Glutamatergic neuron (in vitro differentiated cells): ENCODE measurements at regions not wholly inside any gene's neighbourhood (a gene's known extent, or its start where the extent isn't known, plus 50 kb on each side); places are given as distances from the start of the nearest gene placed in this dataset.

Experiments used
- DNase-seq: peaks from one replicate; pipeline ENCODE4 v3.0.0; 2022
- H3K27ac Mint-ChIP-seq: one replicate; pipeline ENCODE4 v1.8.0; 2020; ENCODE audit warnings: mild to moderate bottlenecking, mixed read lengths, inconsistent platforms; ENCODE audit not compliant: unreplicated experiment
- H3K27me3 Mint-ChIP-seq: one replicate; pipeline ENCODE4 v1.8.0; 2020; ENCODE audit warnings: mild to moderate bottlenecking, moderate library complexity, mixed read lengths, inconsistent platforms; ENCODE audit not compliant: unreplicated experiment
- H3K36me3 Mint-ChIP-seq: one replicate; pipeline ENCODE4 v1.8.0; 2020; ENCODE audit warnings: mild to moderate bottlenecking, mixed read lengths, inconsistent platforms; ENCODE audit not compliant: unreplicated experiment
- H3K4me1 Mint-ChIP-seq: one replicate; pipeline ENCODE4 v1.8.0; 2020; ENCODE audit warnings: mild to moderate bottlenecking, low read depth, mixed read lengths, inconsistent platforms; ENCODE audit not compliant: unreplicated experiment
- H3K4me3 Mint-ChIP-seq: one replicate; pipeline ENCODE4 v1.8.0; 2020; ENCODE audit warnings: mild to moderate bottlenecking, mixed read lengths, inconsistent platforms; ENCODE audit not compliant: unreplicated experiment
- H3K9me3 Mint-ChIP-seq: one replicate; pipeline ENCODE4 v1.8.0; 2020; ENCODE audit warnings: mild to moderate bottlenecking, moderate library complexity, mixed read lengths, inconsistent platforms; ENCODE audit not compliant: unreplicated experiment
- CTCF ChIP-seq: fragments of 200-600 bp; sonication (generic); IDR thresholded peaks from one replicate; pipeline ENCODE4 v1.5.0; 2021; ENCODE audit not compliant: partially characterized antibody, unreplicated experiment

GRCh38 chr2:120556911-120557310, 178.8 kb upstream of the GLI2 start:
- Mint-ChIP-seq H3K36me3 (no peaks in the 10 kb centered on the region), H3K4me1 (peaks cover 7% of the 10 kb centered on the region), H3K9me3 (no peaks in the 10 kb centered on the region), H3K27ac (no peak overlapping the region), H3K4me3 (no peak overlapping the region), H3K27me3 (peaks cover 9% of the 10 kb centered on the region)
- no peak for TF ChIP-seq CTCF
- DNase-seq, result no peak

GRCh38 chr2:120558847-120559246, 176.8 kb upstream of the GLI2 start:
- TF ChIP-seq CTCF, result no peak
- H3K27me3 Mint-ChIP-seq, result peaks cover 2% of the 10 kb centered on the region
- no peaks in the 10 kb centered on the region for H3K36me3 Mint-ChIP-seq
- no peak overlapping the region for H3K27ac Mint-ChIP-seq
- H3K4me3 Mint-ChIP-seq, result no peak overlapping the region
- no peaks in the 10 kb centered on the region for H3K9me3 Mint-ChIP-seq
- DNase-seq, result no peak
- H3K4me1 Mint-ChIP-seq, result no peaks in the 10 kb centered on the region

GRCh38 chr2:120559401-120559800, 176.3 kb upstream of the GLI2 start:
- no peak overlapping the region for H3K4me3 Mint-ChIP-seq
- H3K4me1 Mint-ChIP-seq, result no peaks in the 10 kb centered on the region
- no peak for DNase-seq
- TF ChIP-seq CTCF, result no peak
- no peaks in the 10 kb centered on the region for H3K9me3 Mint-ChIP-seq
- no peak overlapping the region for H3K27ac Mint-ChIP-seq
- peaks cover 2% of the 10 kb centered on the region for H3K27me3 Mint-ChIP-seq
- no peaks in the 10 kb centered on the region for H3K36me3 Mint-ChIP-seq

GRCh38 chr2:120560330-120560729, 175.3 kb upstream of the GLI2 start:
- Mint-ChIP-seq H3K4me1 (peaks cover 2% of the 10 kb centered on the region), H3K4me3 (no peak overlapping the region), H3K27me3 (peaks cover 2% of the 10 kb centered on the region), H3K27ac (no peak overlapping the region), H3K9me3 (no peaks in the 10 kb centered on the region), H3K36me3 (no peaks in the 10 kb centered on the region)
- no peak for DNase-seq
- no peak for TF ChIP-seq CTCF

GRCh38 chr2:120561379-120562035, 174.2 kb upstream of the GLI2 start:
- no peak for DNase-seq
- Mint-ChIP-seq H3K36me3 (no peaks in the 10 kb centered on the region), H3K4me1 (peaks cover 2% of the 10 kb centered on the region), H3K9me3 (no peaks in the 10 kb centered on the region), H3K27me3 (peaks cover 6% of the 10 kb centered on the region), H3K4me3 (no peak overlapping the region), H3K27ac (no peak overlapping the region)
- no peak for TF ChIP-seq CTCF
